ENCODE measurements at regions not wholly inside any gene's neighbourhood (a gene's known extent, or its start where the extent isn't known, plus 50 kb on each side); places are given as distances from the start of the nearest gene placed in this dataset.
A peak's percentile ranks its signal among the peaks of the same experiment; 100 is the strongest.
"Not testable (repeated sequence)": the region's sequence is repeated elsewhere in the genome, so short reads cannot be mapped to it uniquely, and the experiment has no call there.

- no peak for TF ChIP-seq CTCF (IDR thresholded peaks at IDR 0.05; ENCODE audit: extremely low read depth, insufficient read depth, missing control alignments)
- no peak for DNase-seq (ENCODE audit: low spot score)
- in situ Hi-C loops (cut with MboI; ENCODE audit: low pct_unique_long_range_greater_than_20kb, low sequenced_read_pairs, unreplicated experiment): no loop called here
Measured at GRCh38 chr13:37479916-37480315, 118.7 kb downstream of the POSTN start.

- no peak for DNase-seq (ENCODE audit: low spot score)
- no peak for TF ChIP-seq CTCF (IDR thresholded peaks at IDR 0.05; ENCODE audit: extremely low read depth, insufficient read depth, missing control alignments)
- in situ Hi-C loops (cut with MboI; ENCODE audit: low pct_unique_long_range_greater_than_20kb, low sequenced_read_pairs, unreplicated experiment): no loop called here
Measured at GRCh38 chr13:37476874-37477273, 121.7 kb downstream of the POSTN start.

GRCh38 chr13:37475966-37476365 lies 122.6 kb downstream of the POSTN start:
- in situ Hi-C loops (cut with MboI; ENCODE audit: low pct_unique_long_range_greater_than_20kb, low sequenced_read_pairs, unreplicated experiment): no loop called here
- no peak for TF ChIP-seq CTCF (IDR thresholded peaks at IDR 0.05; ENCODE audit: extremely low read depth, insufficient read depth, missing control alignments)
- no peak for DNase-seq (ENCODE audit: low spot score)

- in situ Hi-C loops (cut with MboI; ENCODE audit: low pct_unique_long_range_greater_than_20kb, low sequenced_read_pairs, unreplicated experiment): no loop called here
- DNase-seq (ENCODE audit: low spot score): no peak
- no peak for TF ChIP-seq CTCF (IDR thresholded peaks at IDR 0.05; ENCODE audit: extremely low read depth, insufficient read depth, missing control alignments)
Measured at GRCh38 chr13:37475151-37475550, 123.4 kb downstream of the POSTN start.

- in situ Hi-C loops (cut with MboI; ENCODE audit: low pct_unique_long_range_greater_than_20kb, low sequenced_read_pairs, unreplicated experiment): no loop called here
- peak; percentile 15 for TF ChIP-seq CTCF (IDR thresholded peaks at IDR 0.05; ENCODE audit: extremely low read depth, insufficient read depth, missing control alignments)
- no peak for DNase-seq (ENCODE audit: low spot score)
Measured at GRCh38 chr13:37473035-37473434, 125.5 kb downstream of the POSTN start.

- in situ Hi-C loops (cut with MboI; ENCODE audit: low pct_unique_long_range_greater_than_20kb, low sequenced_read_pairs, unreplicated experiment); DNase-seq (ENCODE audit: low spot score): not testable (repeated sequence)
Measured at GRCh38 chr13:37472266-37472665, 126.3 kb downstream of the POSTN start.

- in situ Hi-C loops (cut with MboI; ENCODE audit: low pct_unique_long_range_greater_than_20kb, low sequenced_read_pairs, unreplicated experiment): no loop called here
- TF ChIP-seq CTCF (IDR thresholded peaks at IDR 0.05; ENCODE audit: extremely low read depth, insufficient read depth, missing control alignments): no peak
- DNase-seq (ENCODE audit: low spot score): no peak
Measured at GRCh38 chr13:37460166-37460565, 138.4 kb downstream of the POSTN start.
